Hematopoietic multipotent progenitor cell treated with erythropoietin and hydrocortisone succinate and interleukin-3 and kit ligand, for 8 days (in vitro differentiated cells): ENCODE measurements at regions not wholly inside any gene's neighbourhood (a gene's known extent, or its start where the extent isn't known, plus 50 kb on each side); places are given as distances from the start of the nearest gene placed in this dataset.
A peak's percentile ranks its signal among the peaks of the same experiment; 100 is the strongest.
"Not testable (repeated sequence)": the region's sequence is repeated elsewhere in the genome, so short reads cannot be mapped to it uniquely, and the experiment has no call there.

ENCODE experiments used
- DNase-seq: peaks from one replicate; pipeline ENCODE4 v3.0.0-alpha.2; 2015

DNA sequence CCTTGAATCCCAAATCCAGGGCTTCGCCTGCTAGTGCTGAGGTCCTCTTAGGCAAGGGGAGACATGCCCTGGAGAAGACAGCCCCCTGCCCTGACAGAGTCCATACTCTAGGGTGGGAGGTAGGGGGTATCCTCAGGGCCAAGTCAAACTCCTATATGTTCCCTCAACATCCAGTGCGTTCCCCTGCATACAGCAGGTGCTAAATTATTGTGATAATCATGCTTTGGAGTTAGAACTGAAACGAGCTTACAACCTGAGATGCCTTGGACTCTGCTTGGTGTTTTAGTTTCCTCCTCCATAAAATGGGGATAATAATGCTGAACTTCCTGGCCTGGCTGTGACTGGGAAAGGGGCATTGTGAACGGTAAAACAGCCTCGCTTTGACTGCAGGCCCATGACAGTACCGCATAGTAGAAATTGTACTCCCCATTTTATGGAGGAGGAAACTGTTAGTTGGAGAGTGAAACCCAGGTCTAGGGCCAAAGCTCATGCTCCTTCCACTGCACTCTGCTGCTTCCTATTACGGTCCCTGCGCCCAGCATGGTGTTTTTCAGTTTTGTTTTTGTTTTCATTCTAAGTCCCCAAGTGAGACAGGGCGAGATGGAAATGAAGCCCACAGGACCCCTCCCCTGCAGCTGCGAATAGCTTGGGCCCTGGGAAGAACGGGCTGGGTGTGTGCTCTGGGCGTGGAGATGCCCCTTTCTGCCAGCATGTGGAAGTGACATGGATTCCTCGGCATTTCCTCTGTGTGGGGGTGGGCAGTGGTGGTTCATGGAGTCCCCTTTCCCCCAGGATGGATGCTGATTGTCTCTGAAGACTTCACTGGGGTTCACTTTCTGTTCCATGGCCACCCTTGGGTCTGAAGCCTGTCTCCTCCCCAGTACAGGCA, 162.5 kb downstream of the VEGFA start:
- DNase-seq: no peak

DNA sequence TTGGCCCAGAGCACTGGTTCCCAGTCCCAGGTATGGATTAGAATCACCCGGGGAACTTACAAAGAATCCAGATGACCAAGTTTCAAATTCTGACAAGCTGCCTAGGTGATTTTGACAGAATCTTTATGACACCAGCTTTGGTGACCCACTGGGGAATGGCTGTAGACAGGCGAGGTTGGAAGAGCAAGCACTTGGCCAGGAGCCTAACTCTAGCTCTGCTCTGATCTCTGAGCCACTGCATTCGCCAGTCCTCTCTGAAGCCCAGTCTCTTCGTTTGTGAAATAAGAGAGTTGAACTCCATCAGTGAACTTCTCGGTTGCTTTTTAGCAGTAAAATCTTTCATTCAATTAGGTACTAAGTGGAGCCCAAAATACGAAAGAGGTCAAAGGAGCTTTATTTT, 161.2 kb downstream of the VEGFA start:
- DNase-seq: no peak

DNA sequence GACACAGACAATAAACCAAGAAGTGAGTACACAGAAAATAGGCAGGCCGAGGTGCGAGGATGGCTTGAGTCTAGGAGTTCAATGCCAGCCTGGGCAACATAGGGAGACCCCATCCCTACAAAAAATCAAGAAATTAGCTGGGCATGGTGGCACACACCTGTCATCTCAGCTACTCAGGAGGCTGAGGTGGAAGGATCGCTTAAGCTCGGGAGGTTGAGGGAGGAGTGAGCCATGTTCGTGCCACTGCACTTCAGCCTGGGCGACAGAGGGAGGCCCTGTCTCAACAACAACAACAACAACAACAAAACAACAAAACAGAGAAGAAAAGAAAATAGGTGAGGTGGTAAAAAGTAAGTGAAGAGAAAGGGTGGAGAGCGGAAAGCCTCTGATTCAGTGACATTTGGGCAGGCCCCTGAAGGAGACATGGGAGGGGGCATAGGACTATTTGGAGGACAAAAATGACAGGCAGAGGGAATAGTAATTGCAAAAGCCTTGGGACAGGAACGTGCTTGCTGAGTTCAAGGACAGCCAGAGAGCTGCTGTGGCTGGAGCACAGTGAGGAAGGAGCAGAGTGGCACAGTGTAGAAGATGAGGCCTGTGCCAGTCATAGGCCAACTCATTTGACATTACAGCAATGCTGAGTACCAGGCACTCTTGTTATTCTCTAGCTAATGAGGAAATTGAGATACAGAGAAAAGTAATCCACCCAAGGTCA, 160.6 kb downstream of the VEGFA start:
- DNase-seq: no peak

DNA sequence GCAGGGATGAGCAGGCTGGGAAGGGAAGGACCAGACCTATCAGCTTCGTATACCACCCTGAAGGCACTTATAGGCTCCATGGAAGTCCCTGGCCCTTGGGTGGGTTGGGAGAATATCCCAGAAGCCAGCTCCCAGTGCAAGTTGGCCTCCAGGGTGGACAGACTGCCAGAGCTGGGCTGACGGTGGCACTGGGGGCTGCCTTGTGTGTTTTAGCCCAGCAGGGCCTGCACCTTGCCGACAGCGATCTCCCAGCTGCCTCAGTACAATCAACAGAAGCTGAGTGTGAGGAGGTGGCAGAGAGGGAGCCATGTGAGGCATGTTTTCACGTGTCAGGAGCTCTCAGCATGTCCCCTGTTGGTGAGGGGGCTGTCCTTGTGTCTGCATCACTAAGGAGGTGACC, 159.5 kb downstream of the VEGFA start:
- no peak for DNase-seq

DNA sequence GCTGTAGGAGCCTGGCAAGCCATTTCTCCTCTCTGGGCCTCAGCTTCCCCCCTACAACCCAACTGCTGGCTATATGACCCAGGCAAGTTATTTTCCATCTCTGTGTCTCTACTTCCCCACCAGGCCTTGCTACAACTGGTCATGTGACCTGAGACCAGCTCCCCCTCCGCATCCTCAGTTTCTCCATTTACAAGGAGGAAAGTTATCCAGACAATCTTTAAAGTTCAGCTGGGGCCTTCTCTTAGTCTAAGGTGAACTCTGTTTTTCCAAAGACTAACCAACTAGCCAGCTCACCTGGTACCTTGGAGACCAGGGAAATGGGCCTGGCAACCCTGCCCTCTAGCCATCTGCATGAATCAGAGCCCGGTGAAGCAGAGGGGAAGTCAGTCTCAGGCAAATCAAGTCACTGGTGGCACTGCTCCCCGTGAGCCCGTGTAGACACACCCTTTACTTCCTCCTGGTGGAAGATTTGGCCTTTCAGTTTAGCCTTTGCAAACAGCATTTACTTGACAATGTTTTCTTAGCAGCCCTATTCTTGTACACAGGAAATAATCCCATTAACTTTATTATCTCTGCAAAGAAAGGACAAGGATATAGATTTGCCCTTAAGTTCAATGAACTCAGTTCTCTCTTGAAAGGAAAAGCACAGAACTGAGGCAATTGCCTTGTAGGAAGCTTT, 157.7 kb downstream of the VEGFA start:
- DNase-seq: peak; percentile 36

DNA sequence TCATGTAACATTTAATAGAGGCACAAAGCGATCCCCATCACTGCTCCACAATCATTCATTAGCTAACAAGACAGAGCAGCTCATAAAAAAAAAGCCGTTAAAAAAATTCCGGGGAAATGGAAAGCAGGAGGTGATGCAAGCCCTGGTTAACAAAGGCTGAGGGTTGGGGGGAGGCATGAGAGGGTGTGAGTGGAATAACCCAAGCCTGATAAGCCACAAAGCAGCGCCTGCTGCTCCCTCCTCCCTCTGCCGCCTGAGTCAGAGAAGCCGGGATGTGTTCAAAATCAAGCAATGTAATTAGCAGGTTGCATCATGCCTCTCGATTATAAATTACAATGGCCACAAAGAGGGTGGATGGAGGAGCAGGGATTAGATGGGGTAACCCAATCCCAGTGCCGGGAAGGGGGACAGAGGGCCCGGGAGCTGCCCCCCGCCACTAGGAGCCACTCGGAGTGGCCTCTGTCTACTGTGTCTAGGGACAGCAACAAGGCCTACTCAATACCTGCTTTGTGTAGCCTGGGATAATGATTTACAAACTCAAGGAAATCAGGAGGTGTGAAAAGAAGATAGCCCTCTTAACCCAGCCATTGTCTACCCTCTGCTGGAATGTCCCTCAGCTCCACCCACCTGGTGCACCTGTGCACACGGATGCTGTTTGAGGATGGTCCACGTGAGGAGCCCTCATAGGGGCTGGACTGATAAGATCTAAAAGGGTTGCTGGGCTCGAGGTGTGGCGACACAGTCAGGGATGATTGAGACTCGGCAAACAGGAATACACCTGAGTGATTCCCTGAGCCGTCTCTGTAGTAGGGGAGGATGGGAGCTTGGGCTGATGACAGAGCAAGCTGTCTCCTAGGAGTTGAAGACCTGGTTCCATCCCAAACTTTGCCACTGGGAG, 156.9 kb downstream of the VEGFA start:
- DNase-seq: peak; percentile 94

DNA sequence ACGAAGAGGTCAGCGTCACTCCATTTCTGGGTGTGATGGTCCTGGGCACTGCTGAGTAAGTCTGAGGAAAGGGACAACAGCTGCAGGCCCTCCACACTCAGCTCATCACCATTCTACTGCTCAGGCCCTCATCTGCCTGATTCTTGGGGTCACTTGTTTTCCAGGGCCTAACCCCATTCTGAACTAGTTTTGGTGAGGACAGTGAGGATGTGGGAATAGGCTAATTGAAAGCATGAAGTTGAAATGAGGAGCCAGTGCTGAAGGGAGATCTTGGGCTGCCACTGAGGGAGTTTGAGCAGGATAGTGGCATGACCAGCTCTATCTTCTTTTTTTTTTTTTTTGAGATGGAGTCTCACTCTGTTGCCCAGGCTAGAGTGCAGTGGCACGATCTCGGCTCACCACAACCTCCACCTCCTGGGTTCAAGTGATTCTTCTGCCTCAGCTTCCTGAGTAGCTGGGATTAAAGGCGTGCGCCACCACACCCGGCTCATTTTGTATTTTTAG, 155.7 kb downstream of the VEGFA start:
- not testable (repeated sequence) for DNase-seq

DNA sequence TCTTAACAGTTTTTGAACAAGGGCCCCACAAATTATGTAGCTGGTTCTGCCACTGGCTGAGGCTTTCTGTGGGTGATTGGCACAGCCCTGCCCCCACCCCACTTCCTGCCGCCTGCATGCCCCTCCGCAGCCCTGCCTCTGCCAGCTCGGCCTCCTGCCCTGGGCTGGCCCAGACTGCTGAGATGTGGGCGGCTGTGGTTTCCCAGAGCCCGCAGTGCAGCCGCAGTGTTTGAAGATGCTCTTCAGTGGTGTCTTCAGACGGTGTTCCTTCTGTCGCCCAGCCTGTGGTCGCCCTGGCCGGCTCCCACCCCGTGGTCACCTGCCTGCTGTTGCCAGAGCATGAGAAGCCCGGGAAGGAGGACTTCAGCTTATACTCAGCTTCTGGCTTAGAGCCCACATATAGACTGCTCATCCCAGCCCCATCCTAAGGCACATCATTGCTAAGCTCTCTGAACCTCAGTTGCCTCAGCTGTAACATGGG, 154.3 kb downstream of the VEGFA start:
- DNase-seq: peak; percentile 81

DNA sequence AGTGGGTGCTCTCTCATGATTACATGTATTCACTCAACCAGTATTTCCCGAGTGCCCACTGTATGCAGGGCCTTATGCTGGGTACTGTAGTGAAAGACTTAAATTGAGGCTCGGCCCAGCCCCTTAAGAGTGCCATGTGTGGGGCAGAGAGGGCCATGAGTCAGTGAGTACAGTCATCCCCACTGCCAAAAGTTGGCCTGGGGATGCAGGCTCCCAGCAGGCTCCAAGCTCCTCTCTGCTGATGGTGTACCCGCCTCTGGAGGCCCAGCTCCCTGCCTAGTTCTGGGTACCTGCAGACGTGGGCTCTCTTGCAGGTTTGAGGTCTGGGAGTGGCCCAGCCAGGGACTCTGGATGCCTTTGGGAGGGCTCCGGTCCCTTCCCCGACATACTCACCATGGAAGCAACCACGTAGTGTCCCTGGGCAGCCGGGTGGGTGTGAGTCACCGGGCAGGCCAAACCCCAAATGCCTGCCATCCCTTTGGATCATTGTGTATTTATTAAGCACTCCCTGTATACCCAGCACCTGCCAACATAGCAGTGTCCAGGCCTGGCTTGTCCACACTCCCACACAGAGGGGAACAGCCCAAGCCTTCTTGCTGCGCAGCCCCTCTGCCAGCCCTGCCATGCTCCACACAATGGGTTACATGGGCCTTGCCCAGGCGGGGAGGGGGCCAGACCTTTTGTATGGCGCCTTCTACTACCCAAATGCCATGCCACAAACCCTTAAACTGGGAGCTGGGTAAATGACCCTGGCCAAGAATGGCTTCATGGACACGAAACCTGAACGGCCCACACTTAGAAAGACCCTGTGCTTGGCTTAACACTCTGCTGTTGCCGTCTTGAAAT, 153.6 kb downstream of the VEGFA start:
- no peak for DNase-seq

DNA sequence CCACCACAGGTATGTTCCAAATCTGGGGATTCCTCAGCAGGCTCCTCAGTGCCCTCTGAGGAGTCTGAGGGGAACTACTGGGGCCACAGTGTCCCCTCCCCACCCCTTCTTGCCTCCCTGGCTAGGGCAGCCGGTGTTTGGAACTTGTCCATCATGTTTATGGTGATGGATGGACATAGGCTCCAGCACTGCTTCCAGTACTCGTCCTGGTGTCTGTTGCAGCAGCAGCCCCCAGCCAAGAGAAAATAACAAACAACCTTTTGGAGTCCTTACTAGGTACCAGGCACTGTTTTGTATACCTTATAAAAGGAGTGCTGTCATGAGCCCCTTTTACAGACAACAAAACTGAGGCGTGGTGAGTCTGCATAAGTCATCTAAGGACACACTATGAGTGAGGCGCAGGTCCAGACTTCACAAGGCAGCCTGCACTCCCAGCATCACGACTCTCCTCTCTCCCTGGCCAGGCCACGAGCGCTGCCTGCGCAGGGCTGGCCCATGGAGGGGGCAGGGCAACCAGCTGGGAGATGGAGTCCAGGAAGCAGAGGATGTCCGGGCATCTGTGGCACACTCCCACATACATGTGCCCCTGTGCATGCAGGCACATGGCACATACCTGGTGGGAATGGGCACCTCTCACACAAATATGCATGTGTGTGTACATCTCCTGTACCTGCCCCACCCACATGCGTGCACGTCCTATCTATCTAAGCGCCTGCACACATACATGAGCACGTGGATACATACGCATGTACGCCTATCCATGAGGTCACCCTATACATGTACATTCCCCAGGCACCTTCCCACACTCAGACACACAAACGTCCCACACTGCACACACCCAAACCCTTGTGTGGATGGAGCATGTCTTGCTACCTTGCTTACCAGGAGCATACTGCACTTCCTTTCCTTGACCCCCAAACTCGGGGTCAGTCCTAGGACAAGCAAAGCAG, 152.7 kb downstream of the VEGFA start:
- no peak for DNase-seq

DNA sequence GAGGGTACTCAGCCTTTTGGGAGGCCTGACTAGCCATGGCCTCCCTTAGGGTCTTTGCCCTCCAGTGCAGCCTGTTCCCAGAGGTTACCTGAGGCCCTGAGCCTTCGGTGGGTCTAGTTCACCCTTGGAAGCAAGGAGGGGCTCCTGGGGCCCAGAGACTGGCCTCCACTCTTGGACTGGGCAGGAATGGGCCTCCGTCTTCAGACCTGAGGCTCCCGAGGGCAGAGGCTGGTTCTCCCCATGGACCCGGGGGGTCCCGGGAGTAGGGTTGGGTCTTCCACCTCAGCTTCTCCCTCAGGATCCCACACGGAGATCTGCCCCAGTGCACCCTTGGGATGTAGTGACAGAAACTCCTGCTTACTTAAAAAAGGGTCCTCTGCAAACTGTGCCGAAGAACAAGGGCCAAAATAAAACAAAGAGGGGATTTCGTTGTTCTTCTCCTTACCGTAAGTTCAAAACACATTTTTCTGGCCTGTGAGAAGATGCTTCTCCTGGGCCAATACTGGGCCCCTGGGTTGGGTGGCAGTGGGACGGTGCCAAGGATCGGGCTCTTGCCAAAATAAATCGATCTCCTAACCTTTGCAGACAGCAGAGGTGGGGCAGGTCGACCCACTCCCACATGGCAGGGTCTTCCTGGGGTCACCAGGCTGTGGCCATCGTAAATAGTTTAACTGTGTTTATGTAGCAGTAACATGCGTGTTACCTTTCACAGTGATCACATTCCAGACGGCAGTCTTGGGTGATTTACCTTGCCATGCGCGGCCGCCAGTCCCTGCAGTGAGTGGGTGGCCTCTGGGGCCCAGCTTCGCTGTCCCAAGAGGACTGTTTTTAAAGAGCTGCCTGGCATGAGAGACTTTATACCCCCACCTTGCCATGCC, 151.8 kb downstream of the VEGFA start:
- no peak for DNase-seq

DNA sequence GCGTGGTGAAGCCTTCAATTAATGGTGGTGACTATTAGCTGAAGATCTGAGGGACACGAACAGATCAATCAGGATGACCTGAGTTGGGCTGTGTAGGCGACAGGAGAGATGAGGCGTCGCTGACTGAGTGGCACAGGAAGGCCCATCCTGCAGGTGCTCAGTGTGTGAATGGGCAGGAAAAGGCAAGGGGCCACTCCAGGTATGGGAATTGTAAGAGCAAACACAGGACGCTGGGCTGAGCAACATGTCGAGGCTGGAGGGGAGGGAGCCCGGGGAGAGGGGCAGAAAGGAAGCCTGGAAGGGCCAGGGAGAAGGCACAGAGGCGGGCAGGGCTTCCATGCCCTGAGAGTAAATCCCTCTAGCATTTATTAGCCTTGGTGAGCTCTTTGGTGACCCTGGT, 151.0 kb downstream of the VEGFA start:
- no peak for DNase-seq

DNA sequence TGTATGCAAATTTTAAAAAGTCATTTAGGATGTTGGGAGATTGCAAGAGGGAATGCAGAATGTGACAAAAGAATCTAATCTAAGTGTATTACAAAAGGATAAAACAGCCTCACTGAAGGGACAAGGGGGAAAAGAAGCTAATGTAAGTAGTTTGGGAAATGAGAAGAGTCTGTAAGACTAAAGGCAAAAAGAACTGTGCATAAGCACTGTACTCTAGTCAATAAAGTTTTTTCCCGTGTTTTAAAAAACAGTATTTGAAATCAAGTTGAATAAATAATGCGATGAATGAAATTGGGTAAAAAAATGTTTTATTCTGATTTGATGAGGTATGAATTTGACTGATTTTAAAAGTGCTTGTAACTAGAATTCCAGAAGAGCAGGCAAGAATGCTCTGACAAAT, 149.8 kb downstream of the VEGFA start:
- no peak for DNase-seq

DNA sequence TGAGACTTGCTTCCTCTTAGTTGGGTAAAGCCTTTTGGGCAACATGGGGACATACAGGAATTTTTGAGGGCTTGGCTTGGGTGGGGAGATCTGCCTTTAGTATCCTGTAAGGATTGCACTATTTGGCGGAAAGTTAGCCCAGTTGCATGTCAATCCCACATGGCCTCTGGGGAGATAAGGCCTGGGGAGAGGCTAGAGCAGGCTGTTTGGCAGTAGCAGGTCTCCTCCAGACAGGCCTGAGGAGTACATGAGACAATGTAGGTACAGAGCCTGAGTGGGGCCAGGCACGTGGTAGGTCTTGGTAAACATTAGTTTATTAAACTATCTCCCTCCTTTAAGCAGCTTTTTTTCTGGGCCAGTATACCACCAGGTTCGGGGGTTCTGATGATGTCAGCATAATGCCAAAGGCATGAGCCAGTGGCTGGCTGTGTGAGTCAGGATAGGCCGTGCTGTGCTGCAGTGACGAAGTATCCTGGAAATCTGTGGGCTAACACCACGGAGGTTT, 147.9 kb downstream of the VEGFA start:
- peak; percentile 67 for DNase-seq

DNA sequence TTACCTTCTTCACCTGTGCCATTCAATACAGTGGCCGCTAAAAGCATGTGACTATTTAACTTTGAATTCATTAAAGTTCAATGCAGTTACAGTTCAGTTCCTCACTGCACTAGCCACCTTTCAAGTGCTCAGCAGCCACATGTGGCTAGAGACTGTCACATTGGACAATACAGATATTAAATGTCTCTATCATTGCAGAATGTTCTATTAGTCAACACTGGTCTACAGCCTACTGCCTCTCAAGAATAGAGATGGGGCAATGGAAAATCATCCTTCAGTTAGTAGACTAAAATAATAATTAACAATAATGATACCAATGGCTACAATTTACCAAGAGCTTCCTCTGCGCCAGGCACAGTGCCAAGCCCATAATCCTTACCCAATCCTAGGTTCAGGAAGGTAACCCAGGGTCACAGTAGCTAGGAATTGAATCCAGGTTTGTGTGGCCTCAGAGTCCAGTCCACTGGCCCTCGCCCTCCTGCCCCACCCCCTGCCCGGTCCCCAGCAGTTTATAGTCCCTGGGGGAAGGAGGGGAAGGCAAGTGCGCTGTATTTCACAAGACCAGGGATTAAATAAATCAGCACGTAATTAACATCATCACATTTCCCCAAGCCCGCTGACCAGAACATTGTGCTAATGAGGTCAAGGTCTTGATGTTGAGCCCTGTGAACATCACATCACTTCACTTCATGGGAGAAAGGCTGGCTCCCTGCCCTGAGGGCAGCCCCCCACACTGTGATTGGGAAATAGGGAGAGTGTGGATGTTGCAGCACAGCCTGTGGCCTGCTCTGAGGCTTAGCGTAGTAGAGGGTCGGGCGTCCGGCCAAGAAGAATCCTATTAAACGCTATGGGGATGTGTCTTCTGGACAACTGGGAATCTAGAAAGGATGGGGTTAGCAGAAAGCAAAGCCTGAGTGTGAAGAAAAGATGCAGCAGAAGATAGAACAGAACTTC, 147.2 kb downstream of the VEGFA start:
- no peak for DNase-seq

DNA sequence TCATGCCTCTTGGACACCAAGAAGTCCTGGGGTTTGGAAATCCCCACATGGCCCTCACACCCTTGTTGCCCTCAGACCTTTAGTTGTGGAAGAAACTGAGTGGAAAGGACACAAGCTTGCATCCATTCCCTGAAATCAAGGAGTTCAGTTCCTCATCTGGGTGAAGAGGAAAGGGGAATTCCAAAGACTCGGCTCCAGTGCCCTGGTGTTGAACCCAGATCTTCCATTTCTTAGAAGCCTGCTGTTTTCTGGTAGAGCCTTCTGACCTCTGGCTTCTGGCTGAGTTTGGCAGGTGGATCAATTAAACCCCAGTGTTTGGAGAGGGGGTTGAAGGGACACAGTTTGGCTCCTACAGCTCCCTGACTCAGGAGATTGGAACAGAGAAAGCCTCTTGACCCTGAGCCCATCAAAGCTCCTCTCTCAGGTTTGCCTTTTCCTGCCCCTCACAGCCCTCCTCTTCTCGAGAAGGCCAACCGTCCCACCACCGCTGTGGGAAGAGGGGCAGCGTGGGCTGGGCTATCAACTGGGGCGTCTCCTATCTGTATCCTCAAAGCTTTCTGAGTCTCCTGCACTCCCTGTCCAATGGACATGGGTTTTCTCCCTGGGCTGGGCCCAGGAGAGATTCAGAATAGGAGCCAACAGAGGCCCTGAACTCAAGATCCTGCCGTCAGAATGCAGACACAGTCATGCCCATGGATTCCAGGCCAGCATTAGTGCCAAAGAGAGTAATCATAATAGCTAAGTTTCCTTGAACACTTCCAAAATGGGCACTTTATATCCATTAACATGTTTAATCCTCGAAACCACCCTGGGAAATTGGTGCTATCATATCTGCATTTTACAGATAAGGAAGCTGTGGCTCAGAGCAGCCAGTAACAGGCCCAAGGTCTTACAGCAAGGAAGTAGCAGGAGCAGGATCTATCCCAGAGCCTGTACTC, 146.2 kb downstream of the VEGFA start:
- peak; percentile 86 for DNase-seq
